ENCODE measurements at regions not wholly inside any gene's neighbourhood (a gene's known extent, or its start where the extent isn't known, plus 50 kb on each side); places are given as distances from the start of the nearest gene placed in this dataset.

DNA sequence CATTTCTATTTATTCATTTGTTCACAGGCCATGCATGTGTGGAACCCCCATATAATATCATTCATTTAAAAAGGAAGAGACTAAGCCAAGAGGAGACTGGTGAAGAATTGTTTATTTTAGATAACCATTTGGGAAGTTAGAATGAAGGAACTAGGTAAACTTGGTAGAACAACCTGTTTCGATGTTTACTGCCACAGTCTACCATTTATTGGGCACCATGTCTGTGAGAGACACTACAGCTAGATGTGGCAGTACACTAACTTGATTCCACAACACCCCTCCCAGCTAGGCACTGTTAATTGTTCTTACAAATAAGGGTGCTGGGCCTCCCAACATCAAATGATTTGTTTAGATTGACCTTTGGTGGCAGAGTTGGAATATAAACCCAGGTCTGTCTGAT, 592.4 kb downstream of the EPM2A start:
- Histone ChIP-seq H3K36me3 (ENCODE audit: insufficient read depth, low read length) (no peaks in the 10 kb centered on the region), H3K9ac (ENCODE audit: insufficient read length) (no peak overlapping the region), H3K9me3 (ENCODE audit: low read depth, low read length) (no peaks in the 10 kb centered on the region), H3K4me3 (no peak overlapping the region), H3K27ac (no peak overlapping the region)
- TF ChIP-seq EZH2 (IDR thresholded peaks at IDR 0.05) (no peak), FOXP2 (optimal IDR thresholded peaks at IDR 0.05; ENCODE audit: control extremely low read depth, extremely low read length, insufficient read depth) (no peak), POLR2AphosphoS5 (IDR thresholded peaks at IDR 0.05; ENCODE audit: borderline replicate concordance, low read depth, low read length) (no peak)
- no peak for DNase-seq (ENCODE audit: low read depth, low spot score)

DNA sequence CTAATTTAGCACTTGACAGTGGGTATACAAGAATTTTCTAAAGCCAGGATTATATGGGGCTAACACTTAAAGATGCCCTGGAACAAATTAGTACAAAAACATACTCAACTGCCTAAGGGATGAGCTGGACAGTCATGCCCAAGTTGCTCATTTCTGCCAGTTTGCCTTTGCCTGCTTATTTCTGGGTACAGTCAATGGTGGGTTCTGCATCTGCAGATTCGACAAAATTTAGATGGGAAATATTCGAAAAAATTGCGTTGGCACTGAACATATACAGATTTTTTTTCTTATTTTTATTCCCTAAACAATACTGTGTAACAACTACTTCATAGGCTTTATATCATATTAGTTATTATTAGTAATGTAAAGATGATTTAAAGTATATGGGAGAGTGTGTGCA, 591.9 kb downstream of the EPM2A start:
- H3K27ac ChIP-seq = no peak overlapping the region
- H3K9me3 ChIP-seq (ENCODE audit: low read depth, low read length) = no peaks in the 10 kb centered on the region
- no peak overlapping the region for H3K9ac ChIP-seq (ENCODE audit: insufficient read length)
- DNase-seq (ENCODE audit: low read depth, low spot score) = no peak
- H3K36me3 ChIP-seq (ENCODE audit: insufficient read depth, low read length) = no peaks in the 10 kb centered on the region
- no peak for TF ChIP-seq POLR2AphosphoS5 (IDR thresholded peaks at IDR 0.05; ENCODE audit: borderline replicate concordance, low read depth, low read length)
- TF ChIP-seq EZH2 (IDR thresholded peaks at IDR 0.05) = no peak
- no peak for TF ChIP-seq FOXP2 (optimal IDR thresholded peaks at IDR 0.05; ENCODE audit: control extremely low read depth, extremely low read length, insufficient read depth)
- no peak overlapping the region for H3K4me3 ChIP-seq

- no peak for TF ChIP-seq EZH2 (IDR thresholded peaks at IDR 0.05)
- no peak for TF ChIP-seq POLR2AphosphoS5 (IDR thresholded peaks at IDR 0.05; ENCODE audit: borderline replicate concordance, low read depth, low read length)
- no peak for TF ChIP-seq FOXP2 (optimal IDR thresholded peaks at IDR 0.05; ENCODE audit: control extremely low read depth, extremely low read length, insufficient read depth)
- Histone ChIP-seq H3K9ac (ENCODE audit: insufficient read length) (no peak overlapping the region), H3K4me3 (no peak overlapping the region), H3K36me3 (ENCODE audit: insufficient read depth, low read length) (no peaks in the 10 kb centered on the region), H3K27ac (no peak overlapping the region), H3K9me3 (ENCODE audit: low read depth, low read length) (no peaks in the 10 kb centered on the region)
- DNase-seq (ENCODE audit: low read depth, low spot score) = no peak
Observed at GRCh38 chr6:145147559-145147958, 587.8 kb downstream of the EPM2A start.

DNA sequence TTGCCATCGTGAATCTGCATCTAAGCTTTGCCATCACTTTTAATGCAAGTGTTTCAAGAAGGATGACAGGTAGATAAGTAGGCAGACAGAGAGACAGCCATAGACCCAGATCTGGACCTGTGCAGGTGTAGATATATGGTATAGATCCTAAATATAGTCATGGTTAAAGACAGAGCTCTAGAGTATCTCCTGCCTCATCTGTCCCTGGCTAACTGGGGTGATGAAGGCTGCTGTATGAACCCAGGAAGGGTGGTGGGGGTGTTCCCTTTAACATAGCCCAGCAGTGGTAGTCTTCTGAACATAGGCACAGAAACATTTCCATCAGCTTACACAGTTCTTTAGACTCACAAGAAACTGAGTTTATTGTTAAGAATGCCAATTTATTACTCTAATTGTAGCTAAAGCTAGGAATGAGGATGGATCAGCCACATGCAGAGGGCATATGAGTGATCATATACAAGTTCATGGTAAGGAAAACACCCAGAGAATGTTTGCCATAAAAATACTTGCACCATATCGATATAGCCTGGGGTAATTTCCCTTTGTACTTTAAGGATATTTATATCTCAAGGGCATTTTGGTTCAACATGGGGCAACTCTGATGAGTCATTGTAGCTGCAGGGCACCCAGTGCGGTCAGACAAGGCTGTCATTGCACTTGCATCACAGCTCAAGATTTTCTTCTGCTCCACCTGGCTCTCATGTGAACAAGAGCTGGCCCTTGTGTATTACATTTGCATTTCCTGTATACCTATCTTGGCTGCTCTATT, 587.2 kb downstream of the EPM2A start:
- DNase-seq (ENCODE audit: low read depth, low spot score) = no peak
- Histone ChIP-seq H3K27ac (no peak overlapping the region), H3K9ac (ENCODE audit: insufficient read length) (no peak overlapping the region), H3K4me3 (no peak overlapping the region), H3K9me3 (ENCODE audit: low read depth, low read length) (no peaks in the 10 kb centered on the region), H3K36me3 (ENCODE audit: insufficient read depth, low read length) (no peaks in the 10 kb centered on the region)
- TF ChIP-seq EZH2 (IDR thresholded peaks at IDR 0.05) (no peak), FOXP2 (optimal IDR thresholded peaks at IDR 0.05; ENCODE audit: control extremely low read depth, extremely low read length, insufficient read depth) (no peak), POLR2AphosphoS5 (IDR thresholded peaks at IDR 0.05; ENCODE audit: borderline replicate concordance, low read depth, low read length) (no peak)

DNA sequence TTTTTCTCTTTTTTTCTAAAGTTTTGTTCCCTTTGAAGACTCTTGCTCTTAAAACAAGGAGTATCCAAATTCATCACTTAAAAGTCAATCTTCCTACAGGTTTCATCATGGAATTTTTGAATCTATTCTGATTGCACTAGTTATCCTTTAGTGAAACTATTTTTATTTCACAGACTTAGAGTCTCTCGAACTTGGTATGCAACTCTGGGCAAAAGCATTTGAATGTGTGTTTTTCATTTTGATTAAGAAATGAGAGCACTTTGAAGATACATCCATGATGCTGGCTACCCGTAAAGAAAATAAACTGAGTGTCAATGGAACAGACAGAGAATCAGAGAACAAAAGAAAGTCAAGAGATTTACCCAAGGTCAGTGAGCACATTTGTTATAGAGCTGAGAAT, 586.5 kb downstream of the EPM2A start:
- DNase-seq (ENCODE audit: low read depth, low spot score) = no peak
- H3K9ac ChIP-seq (ENCODE audit: insufficient read length) = no peak overlapping the region
- H3K9me3 ChIP-seq (ENCODE audit: low read depth, low read length) = no peaks in the 10 kb centered on the region
- no peak for TF ChIP-seq POLR2AphosphoS5 (IDR thresholded peaks at IDR 0.05; ENCODE audit: borderline replicate concordance, low read depth, low read length)
- no peak for TF ChIP-seq EZH2 (IDR thresholded peaks at IDR 0.05)
- no peak for TF ChIP-seq FOXP2 (optimal IDR thresholded peaks at IDR 0.05; ENCODE audit: control extremely low read depth, extremely low read length, insufficient read depth)
- no peak overlapping the region for H3K4me3 ChIP-seq
- H3K36me3 ChIP-seq (ENCODE audit: insufficient read depth, low read length) = no peaks in the 10 kb centered on the region
- H3K27ac ChIP-seq = no peak overlapping the region

DNA sequence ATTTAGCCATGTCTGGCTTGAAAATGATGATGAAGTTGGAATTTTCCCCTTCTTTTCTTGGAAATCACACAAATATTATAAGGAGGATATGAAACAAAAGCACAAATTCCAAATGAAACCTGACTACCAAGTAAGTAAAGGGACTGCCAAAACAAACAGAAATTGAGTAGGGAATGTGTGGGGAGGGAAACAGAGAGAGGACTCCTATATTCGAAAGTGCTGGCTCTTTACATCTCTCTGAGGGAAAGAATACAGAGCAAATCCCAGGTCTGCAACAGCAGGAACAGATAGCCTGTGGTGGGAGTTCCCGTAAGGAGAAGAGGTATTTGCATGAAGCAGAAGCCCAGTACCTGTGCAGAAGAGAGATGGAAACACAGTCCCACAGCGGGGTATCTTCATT, 583.7 kb downstream of the EPM2A start:
- Histone ChIP-seq H3K27ac (no peak overlapping the region), H3K9ac (ENCODE audit: insufficient read length) (no peak overlapping the region), H3K4me3 (no peak overlapping the region), H3K36me3 (ENCODE audit: insufficient read depth, low read length) (no peaks in the 10 kb centered on the region), H3K9me3 (ENCODE audit: low read depth, low read length) (no peaks in the 10 kb centered on the region)
- DNase-seq (ENCODE audit: low read depth, low spot score) = no peak
- TF ChIP-seq POLR2AphosphoS5 (IDR thresholded peaks at IDR 0.05; ENCODE audit: borderline replicate concordance, low read depth, low read length) = no peak
- no peak for TF ChIP-seq FOXP2 (optimal IDR thresholded peaks at IDR 0.05; ENCODE audit: control extremely low read depth, extremely low read length, insufficient read depth)
- TF ChIP-seq EZH2 (IDR thresholded peaks at IDR 0.05) = no peak

DNA sequence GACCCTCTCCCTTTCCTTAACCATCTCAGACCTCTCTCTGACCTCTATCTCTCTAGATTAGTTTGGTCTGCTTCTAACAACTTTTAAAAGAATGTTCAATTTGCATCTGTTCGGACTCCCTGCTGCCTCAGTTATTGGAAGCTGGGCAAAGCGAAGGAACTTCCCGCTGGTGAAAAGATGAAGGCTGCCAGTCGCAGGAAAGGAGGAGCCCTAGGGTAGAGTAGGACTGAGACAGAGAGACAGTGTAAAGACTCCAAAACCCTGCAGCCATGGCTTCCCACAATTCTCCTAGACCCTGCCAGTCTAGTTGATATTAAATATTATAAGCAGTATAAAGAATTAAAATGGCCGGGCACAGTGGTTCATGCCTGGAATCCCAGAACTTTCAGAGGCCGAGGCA, 581.8 kb downstream of the EPM2A start:
- no peaks in the 10 kb centered on the region for H3K36me3 ChIP-seq (ENCODE audit: insufficient read depth, low read length)
- H3K9ac ChIP-seq (ENCODE audit: insufficient read length) = no peak overlapping the region
- TF ChIP-seq FOXP2 (optimal IDR thresholded peaks at IDR 0.05; ENCODE audit: control extremely low read depth, extremely low read length, insufficient read depth) (no peak), POLR2AphosphoS5 (IDR thresholded peaks at IDR 0.05; ENCODE audit: borderline replicate concordance, low read depth, low read length) (no peak), EZH2 (IDR thresholded peaks at IDR 0.05) (no peak)
- no peak overlapping the region for H3K4me3 ChIP-seq
- no peak overlapping the region for H3K27ac ChIP-seq
- H3K9me3 ChIP-seq (ENCODE audit: low read depth, low read length) = no peaks in the 10 kb centered on the region
- no peak for DNase-seq (ENCODE audit: low read depth, low spot score)

DNA sequence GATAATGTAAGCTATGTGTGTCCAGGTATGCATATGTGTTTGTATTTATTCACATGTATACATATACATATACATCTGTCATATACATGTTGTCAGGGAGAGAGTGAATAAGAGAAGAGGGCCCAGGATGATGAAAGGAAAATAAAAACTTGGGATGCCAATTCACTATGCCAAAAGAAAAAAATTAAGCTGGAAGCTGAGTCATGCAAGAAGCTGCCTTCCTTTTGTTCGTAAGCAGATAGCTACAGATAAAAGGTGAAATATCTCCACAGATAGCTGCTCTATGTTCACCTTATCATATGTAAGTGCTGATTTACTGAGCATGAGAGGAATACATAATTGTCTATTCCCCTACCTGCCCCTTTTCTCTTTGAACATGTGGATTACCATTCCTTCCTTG, 579.9 kb downstream of the EPM2A start:
- H3K4me3 ChIP-seq = no peak overlapping the region
- H3K27ac ChIP-seq = no peak overlapping the region
- no peaks in the 10 kb centered on the region for H3K36me3 ChIP-seq (ENCODE audit: insufficient read depth, low read length)
- no peaks in the 10 kb centered on the region for H3K9me3 ChIP-seq (ENCODE audit: low read depth, low read length)
- no peak for DNase-seq (ENCODE audit: low read depth, low spot score)
- H3K9ac ChIP-seq (ENCODE audit: insufficient read length) = no peak overlapping the region
- no peak for TF ChIP-seq POLR2AphosphoS5 (IDR thresholded peaks at IDR 0.05; ENCODE audit: borderline replicate concordance, low read depth, low read length)
- no peak for TF ChIP-seq FOXP2 (optimal IDR thresholded peaks at IDR 0.05; ENCODE audit: control extremely low read depth, extremely low read length, insufficient read depth)
- TF ChIP-seq EZH2 (IDR thresholded peaks at IDR 0.05) = no peak

All from SK-N-MC (cell line).